GM12875 (cell line): ENCODE measurements at regions not wholly inside any gene's neighbourhood (a gene's known extent, or its start where the extent isn't known, plus 50 kb on each side); places are given as distances from the start of the nearest gene placed in this dataset.

ENCODE experiments used
- H3K4me3 ChIP-seq: one replicate; pipeline ENCODE4 v1.5.1; 2011; ENCODE audit warnings: low read depth, low read length, control low read depth
- CTCF ChIP-seq: IDR thresholded peaks from 2 replicates; pipeline ENCODE4 v1.5.1; 2011; ENCODE audit warnings: low read depth, mild to moderate bottlenecking, control low read depth, inconsistent platforms, low read length, moderate library complexity, borderline replicate concordance; ENCODE audit not compliant: insufficient read depth

DNA sequence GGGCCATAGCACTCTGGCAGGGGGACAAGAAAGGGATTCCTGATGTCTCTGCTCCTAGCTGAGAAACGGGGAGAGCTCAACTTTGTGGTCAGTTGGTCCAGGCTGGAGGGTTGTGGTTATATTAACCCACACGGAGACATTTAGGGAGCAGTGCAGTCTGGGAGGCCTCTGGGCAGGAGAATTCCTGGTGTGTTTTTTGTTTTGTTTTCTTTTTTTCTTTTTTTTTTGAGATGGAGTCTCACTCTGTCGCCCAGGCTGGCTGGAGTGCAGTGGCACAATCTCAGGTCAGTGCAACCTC lies 88.0 kb upstream of the SHISAL1 start:
- no peak overlapping the region for H3K4me3 ChIP-seq
- TF ChIP-seq CTCF = no peak

DNA sequence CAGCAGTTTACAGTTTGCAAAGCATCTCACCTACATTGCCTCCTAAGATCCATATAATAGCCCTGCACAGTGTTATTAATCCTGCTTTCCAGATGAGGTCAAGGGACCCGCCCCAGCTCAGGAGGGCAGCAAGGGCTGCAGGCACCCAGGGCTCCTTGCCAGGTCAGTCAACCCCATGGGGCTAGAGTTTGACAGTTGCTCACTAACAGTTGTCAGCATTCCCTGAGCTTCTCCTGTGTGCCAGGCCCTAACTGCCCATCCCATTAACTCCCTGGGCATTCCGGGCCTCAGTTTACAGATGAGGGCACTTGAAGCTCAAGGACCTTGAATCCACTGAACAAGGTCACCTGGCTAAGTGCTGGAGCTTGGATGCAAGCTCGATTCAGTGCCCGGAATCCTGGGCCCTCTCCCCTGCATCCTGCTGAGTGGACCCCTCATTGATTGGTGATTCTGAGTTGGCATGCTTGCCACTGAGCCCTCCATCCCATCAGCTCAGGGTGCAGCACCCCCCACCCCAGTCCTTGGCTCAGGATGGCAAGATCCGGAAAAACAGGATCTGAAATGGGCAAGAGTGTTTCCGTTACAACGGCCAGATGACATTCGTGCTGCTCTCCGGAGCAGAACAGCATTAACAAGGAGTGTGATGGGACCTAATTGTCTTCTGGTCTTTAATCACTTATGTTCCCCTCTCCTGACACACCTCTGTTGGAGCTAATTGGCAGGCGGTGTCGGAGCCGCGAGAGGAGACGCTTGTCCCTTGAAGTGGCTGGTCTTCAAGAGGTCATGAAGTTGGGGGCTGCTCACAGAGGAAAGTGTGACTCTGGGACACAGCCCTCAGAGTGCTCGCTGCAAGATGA lies 87.4 kb upstream of the SHISAL1 start:
- no peak for TF ChIP-seq CTCF
- no peak overlapping the region for H3K4me3 ChIP-seq

- no peak for TF ChIP-seq CTCF
- H3K4me3 ChIP-seq = no peak overlapping the region
Measured at GRCh38 chr22:44398856-44399837, 86.4 kb upstream of the SHISAL1 start.

DNA sequence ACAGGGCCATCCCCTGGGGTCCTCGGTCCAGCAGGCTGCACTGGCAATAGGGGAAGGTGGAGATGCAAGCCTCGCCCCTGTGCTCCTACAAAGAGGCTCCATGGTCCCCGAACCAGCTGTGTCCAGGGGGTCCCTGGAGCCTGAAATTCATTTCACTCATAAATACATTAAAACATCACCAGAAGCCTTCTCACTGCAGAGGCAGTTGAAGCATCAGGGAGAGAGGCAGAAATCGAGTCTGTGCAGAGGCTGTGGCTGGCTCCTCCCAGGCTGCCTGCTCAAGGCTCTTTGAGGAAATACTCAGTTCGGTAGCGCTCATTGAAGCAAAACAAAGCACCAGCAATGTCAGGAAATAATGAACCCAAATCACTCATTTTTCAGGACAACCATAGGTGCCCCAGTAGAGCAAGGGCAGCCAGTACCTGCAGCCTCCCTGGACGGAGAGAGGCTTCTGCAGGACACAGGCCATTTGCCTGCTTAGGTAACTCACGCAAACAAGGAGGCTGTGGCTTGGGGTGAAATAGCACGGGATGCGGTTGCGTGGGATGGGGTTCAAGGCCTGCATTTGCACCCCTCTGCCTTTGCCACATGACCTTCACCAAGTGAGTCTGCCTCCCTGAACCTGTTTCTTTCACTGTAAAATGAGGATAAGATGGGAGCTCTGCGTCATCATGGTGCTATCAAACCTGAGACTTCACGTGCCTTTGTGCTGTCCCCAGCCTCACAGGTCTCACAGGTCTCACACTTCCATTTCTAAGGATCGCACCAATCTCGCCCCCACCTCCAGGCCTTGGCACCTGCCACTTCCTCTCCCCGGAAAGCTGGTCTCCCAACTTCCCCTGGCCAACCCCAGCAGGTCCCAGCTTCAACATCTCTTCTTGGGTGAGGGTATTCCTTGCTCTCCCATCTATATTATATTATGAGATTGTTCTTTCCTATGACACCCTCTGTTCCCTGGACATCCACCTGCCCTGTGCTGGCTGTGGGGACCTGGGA lies 84.3 kb upstream of the SHISAL1 start:
- H3K4me3 ChIP-seq = no peak overlapping the region
- no peak for TF ChIP-seq CTCF

DNA sequence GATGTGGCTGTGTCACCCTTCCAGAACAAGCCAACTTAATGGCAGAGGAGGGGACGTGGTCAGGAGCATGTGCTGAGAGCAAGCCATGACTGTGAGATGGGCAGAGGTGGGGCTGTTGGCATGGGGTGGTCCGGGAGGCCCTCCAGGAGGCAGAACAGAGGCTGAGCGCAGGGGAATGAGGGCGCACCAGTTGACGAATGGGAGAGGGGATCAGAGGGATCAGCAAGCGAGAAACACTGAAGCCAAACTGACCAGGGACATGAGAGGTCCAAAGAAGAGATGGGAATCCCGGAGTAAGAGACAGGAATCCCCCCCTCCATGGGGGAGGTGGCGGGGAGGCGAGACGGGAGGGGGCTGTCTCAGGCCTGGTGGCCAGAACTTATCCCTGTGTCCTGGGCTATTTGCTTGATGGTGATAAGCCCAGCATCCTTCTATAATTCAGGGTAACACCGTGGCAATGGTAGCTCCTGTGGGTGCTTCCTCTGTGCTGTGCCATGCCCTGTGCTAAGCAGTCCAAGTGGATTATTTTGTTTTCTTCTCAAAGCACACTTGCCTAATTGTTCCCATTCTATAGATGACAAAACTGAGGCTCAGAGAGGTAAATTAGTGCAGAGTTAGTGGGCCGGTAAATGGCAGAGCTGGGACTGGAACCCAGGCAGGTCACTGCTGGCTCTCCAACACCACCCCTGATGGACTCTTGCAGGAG lies 83.4 kb upstream of the SHISAL1 start:
- H3K4me3 ChIP-seq = no peak overlapping the region
- no peak for TF ChIP-seq CTCF
